Fibroblast of skin of left quadriceps (primary cell): ENCODE measurements at regions not wholly inside any gene's neighbourhood (a gene's known extent, or its start where the extent isn't known, plus 50 kb on each side); places are given as distances from the start of the nearest gene placed in this dataset.

Source experiments
- DNase-seq, 2 experiments: peaks; one replicate each; pipeline ENCODE4 v3.0.0-alpha.2; 2013; ENCODE audit warnings: low read depth in 2 of 2

DNA sequence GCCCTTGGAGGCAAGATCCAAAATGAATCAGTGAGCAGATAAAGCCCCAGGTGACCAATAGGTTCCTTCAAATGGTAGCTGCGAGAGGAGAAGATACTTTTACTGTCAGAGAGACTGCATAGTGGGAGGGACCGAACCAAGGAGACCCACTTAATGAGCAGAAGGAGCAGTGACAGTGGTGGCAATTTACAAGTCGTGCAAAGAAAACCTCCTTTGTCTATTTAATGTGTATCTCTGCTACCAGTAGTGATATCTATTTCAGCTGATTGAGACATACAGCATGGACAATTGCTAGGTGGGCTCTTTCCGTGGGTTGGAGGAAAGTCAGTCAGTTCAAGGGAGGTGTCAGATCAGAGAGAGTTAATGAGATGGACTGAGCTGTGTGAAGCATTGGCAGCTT lies 480.4 kb downstream of the GATA3 start:
- DNase-seq: no peak

DNA sequence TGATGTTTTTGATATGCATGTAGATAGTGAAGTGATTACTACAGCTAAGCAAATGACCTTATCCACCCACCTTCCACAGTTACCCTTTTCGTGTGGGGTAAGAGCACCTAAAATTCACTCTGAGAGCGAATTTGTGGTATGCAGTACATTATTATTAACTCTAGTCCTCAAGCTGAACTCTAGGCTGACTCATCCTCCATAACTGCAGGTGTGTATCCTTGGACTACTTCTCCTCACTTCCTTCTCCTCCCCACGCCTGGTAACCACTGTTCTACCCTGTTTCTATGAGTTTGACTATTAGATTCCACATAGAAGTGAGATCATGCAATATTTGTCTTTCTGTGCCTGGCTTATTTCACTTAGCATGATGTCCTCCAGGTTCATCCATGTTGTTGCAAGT lies 484.6 kb downstream of the GATA3 start:
- DNase-seq: no peak

DNA sequence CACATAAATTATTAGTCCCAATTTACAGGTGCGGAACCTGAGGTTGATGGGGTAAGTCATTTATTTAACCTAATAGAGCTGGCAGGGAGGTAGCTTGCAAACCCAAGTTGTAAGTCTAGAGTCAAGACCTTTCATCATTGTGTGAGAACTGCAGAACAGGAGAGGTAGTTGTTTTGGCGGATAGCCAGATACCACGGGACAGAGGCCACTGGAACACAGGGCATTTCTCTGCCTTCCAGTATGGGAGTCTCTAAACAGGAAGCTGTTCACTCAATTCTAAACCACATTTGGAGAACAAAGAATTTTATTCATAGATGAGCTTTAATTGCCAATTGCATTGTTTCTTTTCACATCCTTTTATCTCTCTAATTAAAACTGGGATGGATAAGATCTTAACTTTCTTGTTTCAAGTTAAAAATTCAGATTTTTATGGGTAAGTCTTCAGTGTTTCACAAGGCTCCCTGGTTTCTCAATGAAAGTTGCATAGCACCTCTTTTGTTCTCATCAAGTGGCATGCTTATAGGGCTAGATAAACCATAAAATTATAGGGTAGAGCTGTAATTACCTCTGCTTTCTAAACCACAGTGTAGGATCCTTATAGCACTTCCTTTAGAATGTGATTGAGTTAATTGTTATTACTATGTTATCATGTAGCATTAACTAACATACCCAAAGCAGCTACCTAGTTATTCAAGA lies 489.0 kb downstream of the GATA3 start:
- DNase-seq: no peak

DNA sequence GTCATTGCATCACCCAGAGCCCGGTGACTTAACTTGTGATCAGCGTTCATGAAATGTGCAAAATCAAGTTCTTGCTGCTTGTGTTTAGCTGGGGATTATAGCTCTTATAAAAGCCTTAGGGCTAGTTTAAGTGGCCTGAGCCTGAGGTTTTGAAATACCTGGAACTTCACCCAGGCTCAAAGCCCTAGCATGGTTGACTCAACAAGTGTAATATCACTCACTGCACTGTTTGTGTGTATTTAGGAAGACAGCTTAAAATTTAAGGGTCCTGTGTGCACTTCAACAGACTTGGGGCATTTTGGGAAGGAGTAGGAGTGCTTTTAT lies 489.5 kb downstream of the GATA3 start:
- no peak for DNase-seq

DNA sequence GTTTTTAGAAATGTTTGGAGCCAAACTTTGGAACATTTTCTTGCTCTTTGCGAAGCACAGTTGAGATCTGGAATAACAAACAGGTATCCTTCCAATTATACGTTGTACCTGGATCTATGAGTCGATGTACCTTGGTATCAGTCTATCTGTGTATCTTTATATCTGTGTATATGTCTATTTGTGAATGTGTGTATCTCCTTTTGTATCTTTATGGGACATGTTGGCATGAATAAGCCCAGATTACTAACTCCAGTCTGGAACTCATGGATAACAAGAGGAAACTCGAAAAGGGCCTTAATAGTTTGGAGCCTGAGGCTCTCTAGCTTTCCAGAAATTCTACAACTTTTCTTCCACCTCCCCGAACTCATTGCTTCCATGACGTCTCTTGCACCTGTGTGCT lies 490.0 kb downstream of the GATA3 start:
- DNase-seq: no peak

DNA sequence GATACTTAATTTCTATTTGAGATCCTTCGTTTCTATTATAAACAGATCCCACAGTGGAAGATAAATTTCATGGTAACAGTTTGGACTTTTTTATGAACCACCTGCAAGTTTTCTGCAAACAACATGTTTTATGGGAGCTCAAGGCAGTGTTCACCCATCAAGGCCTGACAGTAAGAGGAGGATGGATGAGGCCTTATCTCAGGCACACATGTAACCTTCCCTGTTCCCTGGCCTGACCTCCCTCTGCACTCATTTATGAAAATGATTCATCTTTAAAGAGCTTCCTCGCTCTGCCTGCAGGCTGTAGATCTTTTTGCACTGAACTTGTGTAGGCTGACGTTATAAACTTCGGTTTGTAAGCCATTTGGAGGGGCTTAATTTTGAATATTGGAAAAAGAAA lies 500.1 kb downstream of the GATA3 start:
- DNase-seq: no peak

DNA sequence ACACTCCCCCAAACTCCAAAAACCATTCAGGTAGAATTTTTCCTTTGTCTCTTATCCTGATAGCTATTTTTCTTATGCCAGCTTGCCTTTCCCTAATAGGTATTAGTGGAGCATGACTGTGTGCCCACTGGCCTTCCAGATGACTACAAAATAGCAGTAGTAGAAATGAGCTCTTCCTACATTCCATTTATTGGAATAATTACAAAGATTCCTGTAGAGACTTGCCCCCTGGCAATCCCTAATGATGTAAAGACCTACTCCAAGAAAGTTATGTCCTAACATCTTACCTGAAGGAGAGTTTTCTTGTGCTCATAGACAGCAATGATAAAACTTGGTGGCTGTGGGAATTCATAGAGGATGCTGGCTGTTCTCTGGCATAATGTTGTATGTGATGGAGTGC lies 501.8 kb downstream of the GATA3 start:
- DNase-seq: no peak

DNA sequence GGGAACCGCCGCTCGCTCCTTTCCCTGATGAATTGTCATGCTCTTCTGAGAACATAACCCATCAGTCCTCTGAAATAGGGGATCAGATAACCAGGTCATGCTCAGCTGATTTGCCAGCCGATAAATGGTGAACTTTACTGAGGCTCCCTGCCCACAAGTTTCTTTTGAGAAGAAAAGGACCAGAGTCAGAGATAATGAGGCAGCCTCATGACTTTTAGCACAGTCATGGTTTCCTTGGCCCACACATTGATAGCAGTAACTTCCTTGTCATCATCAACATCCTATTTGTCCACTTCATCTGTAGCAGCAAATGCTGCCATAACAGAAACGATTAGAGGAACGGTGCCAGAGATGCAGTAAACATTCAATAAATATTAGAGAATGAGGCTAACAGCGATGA lies 509.0 kb downstream of the GATA3 start:
- no peak for DNase-seq

DNA sequence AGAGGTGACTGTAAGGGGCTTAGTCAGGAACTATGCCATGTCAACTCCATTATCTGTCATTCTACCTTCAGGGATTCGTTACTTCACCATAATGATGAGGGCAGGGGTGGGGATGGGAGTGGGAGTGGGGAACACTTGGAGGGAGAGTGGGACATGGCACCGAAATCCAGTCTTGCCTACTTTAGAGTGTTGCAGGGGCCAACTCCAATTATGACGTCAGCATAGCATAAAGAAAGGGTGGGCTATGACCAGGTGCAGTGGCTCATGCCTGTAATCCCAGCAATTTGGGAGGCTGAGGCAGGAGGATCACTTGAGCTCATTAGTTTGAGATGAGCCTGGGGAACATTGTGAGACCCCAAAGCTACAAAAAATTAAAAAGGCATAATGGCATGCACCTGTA lies 512.2 kb downstream of the GATA3 start:
- no peak for DNase-seq

DNA sequence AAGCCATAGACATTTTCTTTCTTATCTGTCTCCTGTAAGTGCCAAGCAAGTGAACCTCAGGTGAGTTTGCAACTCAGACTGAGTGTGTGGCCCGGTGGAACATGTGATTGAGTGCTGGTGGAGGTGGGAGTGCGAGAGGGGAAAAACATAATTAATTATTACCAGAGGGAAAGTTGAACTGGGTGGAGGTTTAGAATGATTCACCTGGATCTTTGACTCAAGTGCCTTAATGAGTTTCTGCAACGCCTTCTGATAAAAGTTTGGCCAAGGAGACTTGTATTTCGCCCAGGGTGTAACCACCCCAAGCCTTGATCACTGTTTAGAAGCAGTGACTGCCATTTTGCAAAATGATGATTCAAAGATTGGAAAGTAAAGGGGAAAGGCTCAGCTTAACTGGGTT lies 513.9 kb downstream of the GATA3 start:
- DNase-seq: no peak

DNA sequence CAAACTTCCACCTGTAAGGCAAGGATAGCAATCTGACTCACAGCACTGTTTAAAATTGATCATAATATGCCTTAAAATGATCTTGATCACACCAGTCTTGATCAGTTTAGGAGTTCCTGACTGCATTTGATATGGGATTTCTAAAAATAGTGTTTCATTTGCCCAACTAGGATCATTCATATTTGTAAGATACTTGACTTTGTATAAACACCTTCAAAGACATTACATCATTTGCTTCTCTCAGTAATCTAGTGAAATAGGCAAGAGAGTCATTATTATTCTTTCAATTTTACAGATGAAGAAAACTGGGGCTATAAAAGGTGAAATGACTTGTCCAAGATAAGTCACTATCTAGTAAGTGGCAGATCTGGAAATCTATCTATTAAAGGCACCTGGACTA lies 521.1 kb downstream of the GATA3 start:
- no peak for DNase-seq

DNA sequence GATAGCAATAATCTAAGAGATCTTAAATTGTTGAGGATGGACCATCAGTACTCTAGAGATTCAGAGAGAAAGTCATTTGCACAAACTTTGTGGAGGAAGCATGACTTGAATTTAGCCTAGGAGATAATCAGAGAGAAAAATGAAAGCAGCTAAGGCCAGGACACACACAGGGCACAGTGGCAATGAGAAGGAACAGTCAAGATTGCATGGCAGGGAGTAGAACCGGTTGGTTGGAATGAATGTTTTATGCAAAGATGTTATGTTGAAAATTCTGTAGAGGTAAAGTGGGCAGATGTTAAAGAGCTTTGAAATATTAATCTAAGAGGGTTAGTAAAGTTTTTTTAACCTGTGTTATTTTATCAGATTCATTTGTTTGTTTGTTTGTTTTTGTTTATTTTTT lies 521.8 kb downstream of the GATA3 start:
- no peak for DNase-seq

DNA sequence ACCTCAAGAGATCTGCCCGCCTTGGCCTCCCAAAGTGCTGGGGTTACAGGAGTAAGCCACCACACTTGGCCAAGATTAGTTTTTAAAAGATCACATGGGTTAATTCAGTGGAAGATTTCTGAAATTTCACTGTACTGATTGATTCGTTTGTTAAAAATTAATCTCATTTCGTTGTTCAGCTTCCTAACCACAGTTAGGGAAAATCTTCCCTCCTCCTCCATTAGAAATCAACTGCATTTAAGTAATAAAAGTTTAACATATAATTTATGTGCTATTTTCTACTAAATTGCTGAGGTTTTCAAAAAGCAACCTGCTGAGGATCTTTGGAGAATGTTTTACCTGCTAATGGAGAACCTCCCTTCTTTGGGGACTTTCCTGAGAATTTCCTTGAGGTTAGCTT lies 522.4 kb downstream of the GATA3 start:
- no peak for DNase-seq

DNA sequence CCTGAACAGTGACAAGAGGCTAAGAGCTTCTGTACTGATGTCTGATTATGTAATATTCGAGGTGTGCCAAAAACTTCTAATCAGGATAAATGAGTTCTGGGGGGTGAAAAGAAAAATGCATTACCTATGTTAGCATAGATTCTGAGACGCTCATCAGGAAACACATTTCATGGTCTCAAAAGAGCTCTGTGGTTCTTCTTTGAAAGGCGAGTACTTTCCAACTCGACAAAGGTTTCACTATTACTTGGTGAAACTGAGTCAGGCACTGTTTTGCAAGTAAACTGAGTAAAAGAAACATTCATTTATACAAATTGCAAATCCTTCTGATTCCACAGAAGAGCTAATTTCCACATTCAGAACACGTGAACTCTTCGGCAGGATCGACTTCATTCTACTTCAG lies 523.2 kb downstream of the GATA3 start:
- DNase-seq: no peak

DNA sequence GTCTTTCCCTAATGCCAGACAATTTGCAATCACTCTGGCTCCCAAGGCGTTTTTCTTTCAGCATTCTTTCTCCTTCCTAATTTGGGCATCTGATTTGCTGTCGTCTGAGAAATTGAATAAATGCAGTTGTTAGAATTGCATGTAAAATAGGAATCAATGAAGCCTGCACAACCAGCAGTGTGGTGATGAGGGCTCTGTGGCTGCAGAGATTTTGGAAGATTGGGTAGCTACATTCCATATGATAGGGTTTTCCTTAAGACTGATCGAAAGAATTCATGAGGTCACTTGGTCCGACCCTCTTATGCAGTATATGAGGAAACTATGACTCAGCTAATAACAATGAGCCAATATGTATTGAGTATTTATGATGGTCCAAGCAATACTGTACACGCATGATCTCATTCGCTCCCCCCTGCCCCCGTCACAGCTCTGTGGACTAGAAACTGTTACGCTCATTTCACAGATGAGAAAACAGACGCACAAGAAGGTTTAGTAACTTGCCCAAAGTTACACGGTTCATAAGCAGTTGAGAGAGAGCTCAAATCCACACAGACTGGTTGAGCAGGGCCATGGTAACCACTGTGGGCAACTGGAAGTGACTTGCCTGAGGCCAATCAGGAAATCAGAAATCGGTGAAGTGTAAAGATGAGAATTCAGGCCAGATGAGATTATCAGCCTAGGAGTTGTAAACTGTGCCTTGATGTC lies 527.2 kb downstream of the GATA3 start:
- DNase-seq: no peak

DNA sequence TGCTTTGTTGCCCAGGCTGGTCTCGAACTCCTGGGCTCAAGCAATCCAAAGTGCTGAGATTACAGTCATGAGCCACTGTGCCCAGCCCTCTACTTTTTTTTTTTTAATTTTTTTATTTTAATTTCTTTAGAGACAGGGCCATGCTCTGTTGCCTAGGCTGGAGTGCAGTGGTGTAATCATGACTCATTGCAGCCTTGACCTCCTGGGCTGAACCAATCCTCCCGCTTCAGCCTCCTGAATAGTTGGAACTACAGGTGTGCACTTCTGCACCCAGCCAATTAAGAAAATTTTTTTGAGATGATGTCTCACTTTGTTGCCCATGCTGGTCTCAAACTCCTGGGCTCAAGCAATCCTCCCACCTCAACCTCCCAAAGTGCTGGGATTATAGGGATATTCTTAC lies 528.6 kb downstream of the GATA3 start:
- DNase-seq: no peak

DNA sequence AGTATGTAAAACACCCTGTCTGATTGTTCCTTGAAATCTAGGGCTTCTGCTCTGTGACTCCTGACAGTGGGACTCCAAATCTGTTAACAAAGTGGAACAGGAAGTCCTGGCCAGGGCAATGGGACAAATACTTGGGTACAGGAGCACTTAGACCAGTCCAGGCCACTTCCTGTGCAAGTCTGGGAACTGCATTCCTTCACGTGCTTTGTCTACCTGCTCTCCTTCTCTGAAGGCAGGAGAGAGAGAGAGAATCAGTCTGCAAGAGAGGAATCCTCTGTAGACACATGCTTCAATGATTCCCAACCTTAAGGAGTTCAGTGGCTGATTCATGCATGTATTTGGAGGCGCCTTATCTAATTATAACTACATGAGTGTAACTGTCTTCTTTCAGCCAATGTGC lies 530.2 kb downstream of the GATA3 start:
- no peak for DNase-seq

DNA sequence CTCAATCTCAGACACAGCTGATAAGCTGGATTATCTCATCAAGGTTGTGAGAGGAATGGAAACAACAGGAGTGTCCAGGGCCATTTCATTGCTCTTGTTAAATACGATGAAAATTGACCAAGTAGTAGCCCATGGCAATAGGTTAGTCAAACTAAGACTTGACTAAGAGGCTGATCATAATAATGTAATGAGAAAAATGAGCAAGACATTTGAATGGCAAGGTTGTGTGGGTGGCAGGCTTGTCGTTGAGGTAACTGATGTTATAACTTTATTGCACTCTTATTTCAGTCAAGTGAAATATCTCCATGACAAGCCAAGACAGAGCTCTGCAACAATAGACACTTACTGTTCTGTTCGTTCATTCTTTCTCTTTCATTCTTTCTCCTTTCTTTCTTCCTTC lies 532.0 kb downstream of the GATA3 start:
- no peak for DNase-seq

DNA sequence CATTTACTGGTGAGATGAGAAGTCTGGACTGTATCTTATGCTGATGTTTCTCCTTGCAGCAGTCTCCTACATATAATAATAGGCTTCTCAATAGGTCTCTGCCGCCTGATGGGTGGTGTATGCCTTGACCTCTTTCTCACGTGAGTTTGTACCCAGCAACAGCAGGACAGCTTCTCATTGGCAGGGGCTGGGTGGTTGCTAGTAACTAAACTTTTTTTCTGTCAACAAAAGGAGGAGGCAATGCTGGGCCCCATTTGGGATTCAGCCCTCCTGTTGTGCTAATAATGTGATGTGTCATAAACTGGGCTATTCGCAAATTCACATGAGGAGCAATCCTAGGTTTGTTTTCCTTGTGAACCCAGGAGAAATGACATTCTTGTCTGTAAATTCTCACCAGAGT lies 533.6 kb downstream of the GATA3 start:
- no peak for DNase-seq

DNA sequence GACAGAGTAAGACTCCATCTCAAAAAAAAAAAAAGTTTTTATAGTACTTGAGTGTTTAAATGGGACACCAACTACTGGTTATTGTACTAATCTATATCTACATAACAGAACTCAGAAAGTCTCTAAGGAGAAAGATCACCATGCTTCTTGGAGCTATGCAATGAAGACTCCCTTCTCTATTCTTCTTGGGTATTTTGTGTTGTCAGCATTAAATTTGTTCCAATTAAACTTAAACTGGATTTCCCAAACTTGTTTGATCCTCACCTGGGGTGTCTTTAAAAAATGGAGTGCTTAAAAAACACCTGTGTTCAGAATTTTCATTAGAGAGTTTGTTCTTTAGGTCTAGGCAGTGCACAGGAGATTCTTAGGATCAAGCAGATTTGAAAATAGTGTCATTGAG lies 536.0 kb downstream of the GATA3 start:
- DNase-seq: no peak

DNA sequence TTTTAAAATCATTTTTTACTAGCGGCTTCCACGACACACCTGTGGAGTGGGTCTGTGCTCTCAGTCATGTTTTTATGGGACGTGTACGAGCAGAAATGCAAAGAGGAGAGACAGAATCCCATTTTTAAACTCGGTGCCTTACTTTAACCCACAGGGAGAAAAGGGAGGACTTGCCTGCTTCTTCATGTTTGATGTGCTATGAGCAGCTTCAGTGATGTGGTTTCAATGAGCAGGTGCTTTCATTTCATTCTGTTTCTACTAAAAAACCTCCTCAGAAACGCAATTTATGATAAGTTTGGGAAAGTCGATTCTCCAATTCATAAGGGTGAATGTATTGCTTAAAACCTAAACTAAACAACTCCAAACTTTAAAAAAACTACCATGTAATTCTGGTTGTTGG lies 537.2 kb downstream of the GATA3 start:
- DNase-seq: no peak

DNA sequence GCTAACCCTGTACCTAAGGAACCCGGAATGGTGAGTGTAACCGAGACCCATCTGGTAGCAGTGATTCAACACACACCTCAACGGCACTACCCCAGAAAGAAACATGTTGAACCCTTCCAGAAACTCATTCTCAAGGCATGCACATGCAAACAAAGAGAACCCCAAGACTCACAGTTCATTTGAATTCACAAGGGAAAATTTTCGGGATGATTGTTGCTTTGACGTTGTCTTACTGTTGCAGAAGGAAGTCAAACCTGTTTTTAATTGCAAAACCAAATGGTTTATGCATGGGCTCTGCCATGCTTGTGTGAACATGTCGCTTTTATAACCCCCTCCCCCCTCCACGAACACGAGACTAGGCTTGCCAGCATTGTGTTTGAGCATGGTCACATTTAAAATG lies 539.7 kb downstream of the GATA3 start:
- DNase-seq: no peak

DNA sequence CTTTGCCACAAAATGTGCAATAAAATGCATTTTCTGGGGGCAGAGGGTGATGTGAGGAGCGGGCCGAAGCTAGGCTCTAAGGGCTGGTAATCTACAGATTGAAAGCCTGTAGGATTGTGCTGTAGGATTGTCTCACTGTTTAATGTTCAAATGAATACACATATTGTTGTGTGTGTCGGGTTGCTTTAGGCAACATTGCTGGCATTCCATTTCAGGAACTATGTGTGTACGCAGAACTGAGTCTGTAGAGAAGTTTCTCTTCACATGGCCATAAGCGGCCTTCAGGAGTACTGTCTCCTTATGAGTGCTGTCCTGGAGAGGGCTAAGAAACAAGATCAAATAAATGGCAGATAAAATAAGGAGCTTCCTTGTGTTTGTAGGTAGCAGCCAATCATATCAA lies 540.2 kb downstream of the GATA3 start:
- DNase-seq: no peak

DNA sequence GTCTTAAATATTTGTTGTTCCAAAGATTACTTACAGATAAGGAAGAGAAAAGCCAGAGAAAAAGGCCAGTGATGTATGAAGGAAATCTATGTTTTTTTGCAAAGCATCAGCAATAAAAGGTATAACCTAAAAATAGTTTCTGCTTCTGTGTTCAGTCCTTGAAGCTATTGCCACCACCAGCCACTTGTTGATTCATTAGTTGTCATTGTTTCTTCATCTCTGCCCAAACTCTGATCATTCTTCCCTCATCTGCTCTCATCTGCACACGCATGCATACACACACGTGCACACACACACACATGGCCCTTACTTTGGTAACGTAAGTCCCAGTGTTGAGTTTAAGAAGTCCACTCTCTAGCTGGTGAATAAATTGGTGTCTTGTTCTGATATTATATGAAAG lies 540.7 kb downstream of the GATA3 start:
- DNase-seq: no peak
